ENCODE measurements at regions not wholly inside any gene's neighbourhood (a gene's known extent, or its start where the extent isn't known, plus 50 kb on each side); places are given as distances from the start of the nearest gene placed in this dataset.

GRCh38 chr15:35229085-35229484 is 144.0 kb upstream of the NANOGP8 start (continued):
- TF ChIP-seq ZNF462 (CRISPR knock-in tag; IDR thresholded peaks at IDR 0.05) (no peak), EZH2 (IDR thresholded peaks at IDR 0.05; ENCODE audit: low read depth, unreplicated experiment) (no peak), REST (IDR thresholded peaks at IDR 0.05; ENCODE audit: unreplicated experiment) (no peak), ZNF331 (CRISPR knock-in tag; IDR thresholded peaks at IDR 0.05; ENCODE audit: low read depth) (no peak), ZNF114 (CRISPR knock-in tag; IDR thresholded peaks at IDR 0.05) (no peak)

GRCh38 chr15:35218215-35218614 is 133.1 kb upstream of the NANOGP8 start:
- Histone ChIP-seq H2AFZ (no peak overlapping the region), H3K27ac (ENCODE audit: low read depth) (no peak overlapping the region), H3K9me2 (ENCODE audit: insufficient read depth) (no peaks in the 10 kb centered on the region), H3K4me3 (no peak overlapping the region), H3F3A (replicated peaks; ENCODE audit: low read depth) (no peaks in the 10 kb centered on the region), H3K4me1 (ENCODE audit: insufficient read depth) (no peaks in the 10 kb centered on the region), H3K36me3 (ENCODE audit: insufficient read depth) (no peaks in the 10 kb centered on the region), H3K27me3 (ENCODE audit: insufficient read depth) (no peaks in the 10 kb centered on the region), H3K4me2 (no peak overlapping the region), H3K79me2 (replicated peaks; ENCODE audit: insufficient read depth) (no peaks in the 10 kb centered on the region), H4K20me1 (replicated peaks; ENCODE audit: insufficient read depth) (no peaks in the 10 kb centered on the region)
- H3K36me3 Mint-ChIP-seq (ENCODE audit: low read depth): no peaks in the 10 kb centered on the region
- H3K9me3 Mint-ChIP-seq: no peaks in the 10 kb centered on the region
- no peak for ATAC-seq
- TF ChIP-seq JUNB (IDR thresholded peaks at IDR 0.05; ENCODE audit: unreplicated experiment) (no peak), ETS1 (IDR thresholded peaks at IDR 0.05) (no peak), EZH2 (IDR thresholded peaks at IDR 0.05; ENCODE audit: low read depth, unreplicated experiment) (no peak), POLR2AphosphoS5 (IDR thresholded peaks at IDR 0.05; ENCODE audit: low read depth) (no peak)
- H3K27me3 Mint-ChIP-seq (ENCODE audit: insufficient read depth, low read depth, poor library complexity): no peaks in the 10 kb centered on the region
- no peak for DNase-seq (ENCODE audit: low spot score)
- H3K27ac Mint-ChIP-seq: no peak overlapping the region
- peaks cover 8% of the 10 kb centered on the region; the same call in 2 of the 3 replicates for H3K4me1 Mint-ChIP-seq
- H3K4me3 Mint-ChIP-seq: no peak overlapping the region
